NCI-H1417 (cell line): ENCODE measurements at regions not wholly inside any gene's neighbourhood (a gene's known extent, or its start where the extent isn't known, plus 50 kb on each side); places are given as distances from the start of the nearest gene placed in this dataset.
A peak's percentile ranks its signal among the peaks of the same experiment; 100 is the strongest.

Experiments used
- DNase-seq, 3 experiments: peaks; one replicate each; lab custom pipeline; 2025; lab: John Stamatoyannopoulos, UW

DNA sequence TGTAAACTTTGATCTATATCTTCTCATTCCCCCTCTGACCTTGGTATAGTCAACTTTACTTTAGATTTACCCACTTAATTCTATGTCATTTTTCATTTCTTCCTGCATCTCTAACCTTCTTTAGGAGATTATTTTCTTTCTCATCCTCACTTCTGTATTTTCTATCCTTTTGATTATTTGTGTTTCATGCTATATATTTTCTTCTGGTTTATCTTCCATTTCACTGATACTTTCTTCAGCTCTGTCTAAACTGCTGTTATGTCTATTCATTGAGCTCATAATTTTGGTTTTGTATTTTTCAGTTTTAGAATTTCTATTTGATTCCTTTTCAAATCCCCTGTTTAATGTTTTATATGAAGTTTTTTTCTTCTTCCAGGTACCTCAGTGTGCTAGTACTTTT, 171.1 kb upstream of the LYZL1 start:
- no peak for DNase-seq

DNA sequence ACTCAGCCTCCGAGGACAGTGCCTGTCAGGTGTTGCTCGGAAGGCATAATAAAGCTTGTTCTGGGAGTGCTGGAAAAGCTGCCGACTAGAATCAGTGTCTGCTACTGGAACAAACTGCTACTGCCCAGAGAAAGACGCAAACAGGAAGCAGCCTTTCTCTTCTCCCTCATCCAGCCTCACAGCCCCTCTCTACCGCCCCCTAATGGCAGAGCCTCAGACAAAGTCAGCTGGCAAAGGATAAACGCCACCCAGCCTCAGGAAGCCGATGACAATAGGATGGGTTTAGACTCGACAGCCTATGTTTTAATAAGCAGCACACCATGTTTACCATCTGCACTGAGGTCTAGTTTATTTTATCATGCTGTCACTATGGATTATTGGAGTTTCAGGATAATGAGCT, 169.5 kb upstream of the LYZL1 start:
- DNase-seq = peak in 1 of 3 experiments; percentile 12

DNA sequence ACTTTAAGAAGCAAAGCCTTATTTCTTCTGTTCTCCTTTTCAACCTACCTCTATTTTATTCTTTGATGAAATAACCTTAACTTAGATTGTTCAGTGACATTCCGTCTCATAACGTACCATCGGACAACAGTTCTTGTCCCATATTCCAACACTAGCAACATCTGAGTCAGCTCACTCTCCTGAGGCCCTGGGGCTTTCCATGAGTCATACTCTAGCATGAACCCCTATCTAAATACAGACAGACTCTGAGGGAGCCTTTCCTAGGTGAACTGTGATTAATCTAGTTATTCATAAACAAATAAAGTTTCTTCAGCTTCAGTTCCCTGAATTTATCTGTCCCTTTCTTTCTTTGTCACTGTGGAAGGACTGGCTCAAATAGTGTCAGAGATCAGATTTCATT, 168.7 kb upstream of the LYZL1 start:
- DNase-seq = no peak

DNA sequence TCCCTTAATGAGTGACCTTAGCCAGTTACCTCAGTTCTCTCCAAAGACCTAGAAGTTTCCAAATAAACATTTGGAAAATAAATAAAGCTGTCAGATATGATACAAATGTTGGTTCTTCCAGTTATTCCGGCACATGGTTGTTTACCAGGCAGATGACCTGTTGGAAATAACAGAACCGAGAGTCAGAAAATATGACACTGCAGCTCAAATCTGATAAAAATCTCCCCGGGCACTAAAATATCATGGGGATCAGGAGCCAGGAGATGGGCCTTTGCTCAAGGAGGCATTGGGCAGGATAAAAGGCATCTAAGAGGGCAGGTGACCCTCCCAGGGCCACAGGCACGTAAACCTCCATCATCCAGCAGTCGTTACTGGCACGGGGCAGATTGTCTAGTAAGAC, 164.0 kb upstream of the LYZL1 start:
- DNase-seq = no peak

DNA sequence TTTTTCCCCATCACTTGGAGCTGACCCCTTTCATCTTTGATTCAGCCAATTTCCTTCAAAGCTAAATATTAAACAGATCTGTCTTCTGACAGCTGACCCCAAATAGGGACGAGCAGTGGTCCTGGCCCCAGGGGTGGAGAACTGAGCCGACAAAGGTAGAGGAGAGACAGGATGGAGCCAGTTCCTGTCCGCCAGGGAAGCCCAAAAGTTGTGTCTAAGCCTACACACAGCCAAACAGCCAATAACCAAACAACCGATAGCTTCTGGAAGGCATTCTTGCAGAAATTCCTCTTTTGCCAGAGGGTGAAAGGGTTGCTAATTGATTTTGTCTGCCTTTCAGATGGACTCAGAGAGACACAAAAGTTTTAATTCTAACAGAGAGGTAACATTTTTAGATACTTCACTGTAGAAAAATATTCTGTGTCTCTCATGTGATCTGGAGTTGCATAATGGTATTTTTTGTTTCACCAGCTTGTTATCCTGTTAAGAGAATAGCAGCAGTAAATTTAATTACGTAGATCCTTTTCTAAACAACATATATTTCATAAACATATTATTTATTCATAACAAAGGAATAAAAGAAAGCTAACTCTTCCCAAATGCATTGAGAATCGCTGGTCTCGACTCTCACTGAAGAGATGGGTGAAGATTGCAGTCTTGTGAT, 161.7 kb upstream of the LYZL1 start:
- no peak for DNase-seq

DNA sequence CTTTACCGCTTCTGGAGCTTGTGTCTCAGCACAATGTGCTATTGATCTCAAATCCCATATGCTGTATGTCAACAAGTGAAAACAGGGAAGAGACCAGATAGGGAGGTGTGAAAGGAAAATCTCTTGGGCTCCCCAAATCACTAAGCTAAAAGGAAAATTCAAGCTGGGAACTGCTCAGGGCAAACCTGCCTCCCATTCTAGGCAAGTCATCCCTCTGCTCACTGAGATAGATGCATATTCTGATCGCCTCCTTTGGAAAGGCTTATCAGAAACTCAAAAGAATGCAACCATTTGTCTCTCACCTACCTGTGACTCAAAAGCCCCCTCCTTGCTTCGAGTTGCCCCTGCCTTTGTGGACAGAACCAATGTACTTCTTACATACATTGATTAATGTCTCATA, 161.1 kb upstream of the LYZL1 start:
- DNase-seq = no peak

DNA sequence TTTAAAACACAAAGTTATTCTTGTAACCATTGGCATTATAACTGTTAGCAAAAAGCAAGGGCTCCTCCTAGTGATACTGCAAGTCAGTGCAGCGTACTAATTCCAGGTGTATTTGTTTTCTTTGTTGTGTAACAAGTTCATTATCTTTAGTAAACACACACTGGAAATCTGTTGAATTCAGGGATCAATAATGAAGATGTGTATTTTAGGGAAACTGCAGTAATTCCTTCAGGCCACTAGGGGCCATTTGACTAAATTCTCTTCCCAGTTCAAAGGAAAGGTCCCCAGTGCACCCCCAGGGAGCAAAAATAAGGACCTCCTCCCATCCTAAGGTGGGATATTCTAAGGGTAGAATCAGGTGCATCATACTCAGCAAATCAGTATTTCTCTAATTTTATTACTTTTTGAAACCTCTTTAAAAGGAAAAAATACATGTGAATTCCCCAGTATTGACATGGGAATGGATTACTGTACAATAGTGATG, 158.6 kb upstream of the LYZL1 start:
- peak in 2 of 3 experiments; percentile 4 to 54 for DNase-seq

DNA sequence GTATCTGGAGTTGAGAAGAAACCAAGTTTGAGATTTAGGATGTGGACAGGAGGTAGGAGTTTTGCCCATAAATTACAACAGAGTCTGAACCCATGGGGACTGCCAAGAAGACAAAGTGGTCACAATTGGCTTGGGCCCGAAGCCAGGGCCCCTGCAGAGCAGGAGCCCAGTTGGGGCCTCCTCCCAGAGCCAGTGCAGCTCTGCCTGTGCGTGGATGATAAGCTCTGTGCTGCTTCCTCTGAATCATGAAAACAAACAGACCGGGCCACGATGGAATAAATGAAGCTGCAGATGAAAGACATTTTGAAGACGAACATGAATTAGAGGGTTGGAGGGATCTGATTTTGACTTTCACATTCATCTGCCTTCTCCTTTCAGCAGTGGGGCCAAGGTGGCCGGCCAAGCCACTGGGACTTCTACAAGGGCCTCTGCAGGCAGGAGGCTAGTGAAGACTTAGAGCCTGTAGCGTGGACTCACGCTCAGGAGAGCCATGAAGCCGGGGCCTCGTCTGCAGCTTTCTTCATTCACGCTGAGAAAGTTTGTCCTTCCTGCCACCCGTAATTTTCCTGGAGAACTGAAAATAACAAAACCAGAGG, 156.8 kb upstream of the LYZL1 start:
- peak in 1 of 3 experiments; percentile 5 for DNase-seq

DNA sequence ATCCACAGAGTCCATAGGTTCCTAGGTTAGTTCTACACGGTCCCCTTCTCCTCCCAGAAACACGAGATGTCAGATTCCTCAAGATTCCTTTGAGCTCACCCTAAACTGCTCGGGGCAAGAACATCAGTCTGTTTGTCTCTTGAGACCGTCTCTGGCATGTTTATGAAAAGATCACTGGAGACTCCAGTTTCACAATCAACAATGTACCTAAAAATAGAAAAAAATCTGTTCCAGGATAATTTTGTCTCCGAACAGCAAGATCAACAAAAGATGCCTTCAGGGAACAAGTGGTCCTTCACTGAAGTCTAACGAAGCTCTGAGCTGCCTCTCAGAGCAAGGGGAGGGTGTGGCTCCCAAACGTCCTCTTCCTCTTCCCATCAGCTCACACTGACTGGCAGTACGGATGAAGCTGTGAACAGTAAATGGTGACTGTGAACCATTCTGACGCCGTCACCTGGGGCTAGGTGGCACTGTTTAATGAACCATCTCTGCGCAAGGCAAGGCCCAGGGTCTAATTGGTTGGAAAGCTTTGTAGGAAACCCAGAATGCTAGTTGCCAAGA, 156.2 kb upstream of the LYZL1 start:
- DNase-seq = peak in 1 of 3 experiments; percentile 8

DNA sequence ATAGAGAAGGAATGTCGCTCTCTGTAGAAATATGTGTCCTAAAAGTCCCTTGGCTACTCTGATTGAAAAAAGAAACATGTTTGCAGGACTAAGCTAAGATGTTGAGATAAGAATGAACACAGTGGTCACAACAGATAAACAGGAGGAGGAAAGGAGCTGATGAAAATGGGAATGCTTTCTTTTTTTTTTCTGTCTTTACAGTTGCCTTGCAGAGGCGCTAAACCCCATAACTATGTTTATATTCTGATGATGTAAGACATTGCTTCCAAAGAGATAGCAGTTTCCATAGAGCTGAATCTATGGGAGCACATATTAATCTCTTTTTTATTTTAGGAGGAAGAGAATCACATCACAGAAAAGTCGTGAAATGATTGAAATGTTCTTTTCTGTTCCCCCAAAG, 153.5 kb upstream of the LYZL1 start:
- DNase-seq = no peak

DNA sequence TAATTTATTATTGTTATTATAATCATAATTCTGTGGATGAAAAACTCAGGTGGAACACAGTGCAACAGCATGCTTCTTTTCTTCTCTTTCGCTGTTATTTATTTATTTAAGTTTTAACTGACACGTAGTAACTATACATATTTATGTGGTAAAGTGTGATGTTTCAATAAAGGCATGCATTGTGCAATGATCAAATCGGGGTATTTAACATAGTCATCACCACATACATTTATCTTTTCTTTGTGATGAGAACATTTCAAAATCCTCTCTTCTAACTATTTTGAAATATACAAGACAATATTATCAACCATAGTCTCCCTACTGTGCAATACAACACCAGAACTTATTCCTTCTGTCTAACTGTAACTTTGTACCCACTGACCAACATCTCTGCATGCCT, 152.5 kb upstream of the LYZL1 start:
- no peak for DNase-seq

DNA sequence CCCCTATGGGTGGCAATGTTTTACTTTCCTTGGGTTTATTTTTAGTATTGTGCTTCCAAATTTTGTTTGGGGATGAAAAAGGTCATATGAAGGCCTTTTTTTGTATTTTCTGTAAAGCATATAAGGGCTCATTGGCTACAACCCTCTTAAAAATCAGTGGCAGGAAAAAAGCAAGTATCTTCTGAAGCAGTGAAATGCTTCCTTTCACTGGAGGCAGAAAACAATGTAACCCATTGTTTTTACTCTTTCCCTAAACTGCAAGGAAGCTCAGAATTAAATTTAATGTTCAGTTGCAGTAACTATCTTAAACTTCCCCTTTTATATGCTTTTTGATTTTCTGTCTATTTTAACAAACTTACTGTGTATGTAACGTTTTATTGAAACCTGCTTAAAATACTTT, 148.7 kb upstream of the LYZL1 start:
- no peak for DNase-seq

DNA sequence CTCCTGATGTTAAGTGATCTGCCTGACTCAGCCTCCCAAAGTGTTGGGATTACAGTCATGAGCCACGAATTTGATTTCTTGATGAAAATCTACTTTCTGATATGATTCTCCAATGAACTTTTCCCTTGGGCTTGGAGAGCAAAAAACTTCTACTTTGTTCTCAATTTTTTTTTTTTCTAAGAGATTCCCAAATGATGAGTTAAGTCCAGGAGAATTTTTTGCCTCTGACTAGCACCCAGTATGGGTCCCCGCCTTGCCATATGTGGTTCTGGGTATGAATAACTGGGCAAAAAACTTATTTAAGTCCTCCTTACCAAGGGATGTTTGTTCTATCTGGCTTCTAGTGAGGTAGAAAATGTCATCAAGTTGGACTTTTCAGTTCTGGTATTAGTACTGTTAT, 147.9 kb upstream of the LYZL1 start:
- no peak for DNase-seq

DNA sequence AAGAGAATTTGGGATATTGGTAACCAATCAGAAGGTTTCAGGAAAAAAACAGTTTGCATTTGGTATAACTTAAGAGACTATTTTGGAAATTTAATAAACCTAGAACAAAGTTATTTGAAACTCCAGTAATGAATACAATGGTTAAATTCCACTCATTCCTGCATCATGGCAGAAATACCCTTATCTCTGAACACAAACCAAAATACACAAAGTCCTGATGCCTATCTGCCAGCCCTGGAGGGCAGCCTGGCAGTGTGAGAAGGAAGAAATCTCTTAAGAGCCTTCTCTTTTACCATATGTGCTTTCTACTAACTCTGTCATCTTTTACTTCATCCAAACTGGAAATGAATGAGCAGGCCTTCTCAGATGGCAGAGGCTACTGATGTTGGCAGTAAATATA, 147.1 kb upstream of the LYZL1 start:
- no peak for DNase-seq

DNA sequence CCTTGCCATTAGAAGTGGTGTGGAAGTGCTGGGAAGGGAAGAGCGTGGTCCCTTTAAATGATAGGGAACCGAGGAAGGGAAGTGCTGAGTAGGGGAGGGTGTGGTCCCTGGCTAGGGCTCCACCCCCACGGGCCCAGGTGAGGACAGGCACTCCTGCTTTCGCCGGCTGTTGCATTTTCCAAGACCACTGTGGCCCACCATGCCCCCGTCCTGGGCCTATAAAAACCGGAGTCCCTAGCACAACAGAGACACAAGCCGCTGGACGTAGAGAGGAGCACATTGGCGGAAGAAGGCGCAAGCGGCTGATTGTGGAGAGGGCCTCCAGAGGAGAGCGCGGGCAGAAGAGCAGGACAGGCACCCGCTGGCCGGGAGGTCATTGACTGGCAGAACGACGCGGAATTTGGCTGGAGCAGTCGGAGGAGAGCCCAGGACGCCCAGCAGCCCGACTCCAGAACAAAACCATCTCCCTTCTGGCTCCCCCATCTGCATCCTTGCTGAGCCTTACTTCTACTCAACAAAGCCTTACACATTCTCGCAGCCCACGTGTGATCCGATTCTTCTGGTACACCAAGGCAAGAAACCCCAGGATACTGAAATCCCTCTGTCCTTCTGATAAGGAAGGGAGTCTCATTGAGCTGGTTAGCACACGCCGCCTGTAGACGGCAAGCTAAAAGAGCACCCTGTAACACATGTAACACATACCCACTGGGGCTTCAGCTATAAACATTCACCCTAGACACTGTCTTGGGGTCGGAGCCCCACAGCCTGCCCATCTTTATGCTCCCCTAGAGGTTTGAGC, 146.2 kb upstream of the LYZL1 start:
- DNase-seq = no peak

DNA sequence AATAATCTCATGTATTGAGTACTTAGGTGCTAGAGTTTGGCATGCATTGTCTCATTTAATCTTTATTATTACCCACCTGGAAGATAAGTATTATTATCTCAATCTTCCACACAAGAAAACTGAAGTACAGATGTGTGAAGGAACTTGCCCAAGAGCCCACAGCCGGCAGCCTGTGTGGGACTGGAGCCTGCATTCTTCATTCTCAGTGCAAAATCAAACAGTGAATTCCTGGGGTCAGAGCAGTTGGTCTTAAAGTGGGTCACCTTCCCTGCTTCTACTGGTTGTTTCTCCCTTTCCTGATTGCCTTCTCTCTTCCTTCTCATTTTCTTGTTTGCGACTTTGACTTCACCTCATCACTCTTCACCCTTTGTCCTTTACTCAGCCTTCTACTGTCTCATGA, 144.7 kb upstream of the LYZL1 start:
- DNase-seq = no peak

DNA sequence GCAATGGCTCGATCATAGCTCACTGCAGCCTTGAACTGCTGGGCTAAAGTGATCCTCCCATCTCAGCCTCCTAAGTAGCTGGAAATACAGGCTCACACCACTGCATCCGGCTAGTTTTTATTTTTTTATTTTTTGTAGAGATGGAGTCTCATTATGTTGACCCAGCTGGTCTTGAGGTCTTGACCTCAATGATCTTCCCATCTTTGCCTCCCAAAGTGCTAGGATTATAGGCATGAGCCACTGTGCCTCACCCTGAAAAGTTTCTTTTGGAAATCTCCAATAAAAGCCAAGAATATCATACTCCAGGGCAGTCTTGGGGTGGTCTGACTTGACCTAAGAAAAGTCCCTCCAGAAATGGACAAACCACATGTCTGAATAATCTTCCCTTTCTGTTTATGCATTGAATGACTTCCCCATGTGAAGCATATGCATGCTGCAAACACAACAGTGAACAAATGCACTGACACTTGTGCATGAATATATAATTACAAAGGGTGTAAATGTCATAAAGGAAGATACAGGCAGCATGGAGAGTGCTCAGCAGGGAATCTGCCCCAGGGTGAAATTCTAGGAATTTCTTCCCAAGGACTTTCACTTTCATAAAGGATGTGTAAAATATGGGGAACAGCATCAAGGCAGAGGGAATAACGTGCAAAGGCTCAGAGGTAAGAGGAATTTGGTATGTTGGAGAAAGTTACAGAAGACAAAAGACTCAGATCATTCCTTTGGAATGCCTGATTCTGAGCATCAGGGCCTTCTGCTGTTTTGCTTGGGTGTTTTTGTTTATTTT, 142.4 kb upstream of the LYZL1 start:
- peak in 1 of 3 experiments; percentile 1 for DNase-seq

DNA sequence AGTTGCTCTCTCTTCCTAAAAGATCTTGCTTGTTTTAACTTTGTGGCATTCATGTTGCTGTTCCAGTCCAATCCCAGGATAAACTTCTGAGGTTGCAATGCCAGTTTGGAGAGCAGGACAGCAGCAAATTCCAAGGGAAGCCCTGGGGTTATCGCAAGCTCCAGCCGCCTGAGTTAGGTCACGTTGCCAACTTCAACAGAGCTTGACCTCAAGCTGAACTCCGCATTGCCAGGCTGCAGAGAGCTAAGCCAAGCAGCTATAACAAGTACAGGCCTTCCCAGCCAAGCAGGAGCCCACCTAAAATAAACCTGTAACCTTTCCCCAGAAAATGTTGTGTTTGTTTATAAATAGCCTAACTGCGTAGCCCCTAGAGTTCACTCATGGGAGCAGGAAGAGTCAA, 138.9 kb upstream of the LYZL1 start:
- no peak for DNase-seq

DNA sequence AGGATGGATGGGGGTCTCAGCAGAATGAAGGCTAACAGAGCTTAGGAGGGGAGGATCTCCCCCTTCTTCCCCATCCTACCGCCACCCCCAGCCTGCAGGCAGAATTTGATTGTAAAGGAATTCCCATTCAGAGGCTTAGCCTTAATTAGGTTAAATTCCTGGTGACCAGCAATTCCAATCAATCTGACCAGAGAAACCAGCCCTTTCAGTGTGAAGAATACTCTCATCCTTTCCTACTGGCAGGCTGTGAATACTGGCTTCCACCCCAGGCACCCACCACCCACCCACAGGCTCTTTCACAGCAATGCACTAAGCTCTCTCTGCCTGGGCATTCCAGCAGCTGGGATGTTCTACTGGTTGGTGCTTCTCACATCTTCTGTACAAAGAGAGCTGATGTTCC, 137.9 kb upstream of the LYZL1 start:
- no peak for DNase-seq

DNA sequence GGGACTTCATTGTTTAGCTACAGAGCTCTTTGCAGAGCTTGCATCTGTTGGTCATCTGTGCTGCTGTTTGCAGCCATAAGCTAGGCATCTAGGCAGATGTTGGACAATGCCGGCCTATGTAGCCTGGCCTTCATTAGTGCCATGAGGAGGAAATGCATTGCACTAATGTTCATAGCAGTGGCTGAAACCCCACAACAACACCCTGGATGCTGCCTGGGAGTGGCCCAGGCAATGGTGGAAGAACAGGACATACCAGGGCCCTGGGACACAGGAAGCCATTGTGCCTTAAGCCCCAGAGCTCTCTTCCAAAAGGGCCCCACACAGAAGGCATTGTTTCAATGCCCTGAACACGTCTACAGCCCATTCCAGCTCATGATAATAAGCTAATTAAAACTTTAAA, 131.5 kb upstream of the LYZL1 start:
- no peak for DNase-seq

DNA sequence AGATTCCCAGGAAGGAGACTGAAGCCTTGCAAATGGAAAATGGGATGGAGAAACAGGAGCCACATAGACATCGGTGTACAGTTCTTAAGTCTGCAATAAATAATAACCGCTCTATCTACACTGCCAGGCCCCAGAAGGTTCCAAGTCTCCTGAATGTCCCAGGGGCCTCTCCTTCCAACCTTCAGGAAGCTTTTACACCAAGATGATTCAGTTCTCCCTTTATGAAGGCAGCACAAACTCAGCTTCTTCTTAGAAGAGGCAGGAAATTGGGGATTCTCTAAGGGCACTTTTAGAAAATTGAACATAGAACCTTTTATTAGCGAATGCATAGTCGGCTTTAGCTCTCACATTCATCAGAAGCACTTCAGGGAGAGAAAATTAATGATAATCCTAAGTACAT, 130.8 kb upstream of the LYZL1 start:
- no peak for DNase-seq

DNA sequence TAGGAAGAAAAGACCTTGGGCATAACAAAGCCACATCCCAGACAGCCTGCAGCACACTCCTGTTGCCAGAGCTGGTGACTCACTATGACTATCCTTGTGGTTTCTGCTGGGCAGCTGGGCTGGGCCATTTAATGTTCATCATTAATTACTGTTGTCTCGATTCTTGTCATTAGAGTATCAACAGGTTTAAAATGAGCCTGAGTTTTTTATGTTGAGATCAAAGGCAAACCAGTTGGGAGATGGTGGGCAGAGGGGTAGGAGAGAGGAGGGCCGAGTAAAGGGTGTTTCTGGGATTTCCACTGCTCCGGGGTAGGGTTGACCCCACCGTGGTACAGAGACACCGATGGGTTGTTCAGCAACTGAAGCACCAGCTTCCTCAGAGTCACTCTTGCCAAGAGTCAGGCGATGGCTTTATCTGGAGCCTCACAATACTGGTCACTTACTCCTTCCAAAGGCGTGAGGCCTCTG, 128.7 kb upstream of the LYZL1 start:
- DNase-seq = no peak
